Osteocyte (in vitro differentiated cells): ENCODE measurements at regions not wholly inside any gene's neighbourhood (a gene's known extent, or its start where the extent isn't known, plus 50 kb on each side); places are given as distances from the start of the nearest gene placed in this dataset.
A peak's percentile ranks its signal among the peaks of the same experiment; 100 is the strongest.

Experiments used
- DNase-seq: peaks from one replicate; pipeline ENCODE4 v3.0.0; 2021; ENCODE audit warnings: mixed read lengths; ENCODE audit not compliant: unreplicated experiment; ENCODE audit errors: extremely low spot score
- H3K27ac Mint-ChIP-seq: one replicate; pipeline ENCODE4 v1.8.0; 2021; ENCODE audit warnings: mild to moderate bottlenecking, mixed read lengths; ENCODE audit not compliant: unreplicated experiment
- H3K27me3 Mint-ChIP-seq: one replicate; pipeline ENCODE4 v1.8.0; 2021; ENCODE audit warnings: mixed read lengths; ENCODE audit not compliant: unreplicated experiment
- H3K36me3 Mint-ChIP-seq: one replicate; pipeline ENCODE4 v1.8.0; 2021; ENCODE audit warnings: mixed read lengths; ENCODE audit not compliant: unreplicated experiment
- H3K4me1 Mint-ChIP-seq: one replicate; pipeline ENCODE4 v1.8.0; 2021; ENCODE audit warnings: mixed read lengths; ENCODE audit not compliant: unreplicated experiment
- H3K4me3 Mint-ChIP-seq: one replicate; pipeline ENCODE4 v1.8.0; 2021; ENCODE audit warnings: mild to moderate bottlenecking, moderate library complexity, mixed read lengths; ENCODE audit not compliant: unreplicated experiment
- H3K9me3 Mint-ChIP-seq: one replicate; pipeline ENCODE4 v1.8.0; 2021; ENCODE audit warnings: mixed read lengths; ENCODE audit not compliant: unreplicated experiment
- CTCF ChIP-seq: fragments of 200-600 bp; sonication (generic); IDR thresholded peaks from 2 replicates; pipeline ENCODE4 v1.5.0; 2021; ENCODE audit warnings: antibody characterized with exemption, mild to moderate bottlenecking, moderate library complexity

GRCh38 chr5:53416144-53416738 lies 64.2 kb upstream of the FST start:
- H3K36me3 Mint-ChIP-seq: no peaks in the 10 kb centered on the region
- no peak for DNase-seq
- no peak overlapping the region for H3K4me3 Mint-ChIP-seq
- H3K27ac Mint-ChIP-seq: no peak overlapping the region
- H3K4me1 Mint-ChIP-seq: peaks cover 26% of the 10 kb centered on the region
- H3K27me3 Mint-ChIP-seq: no peaks in the 10 kb centered on the region
- TF ChIP-seq CTCF: no peak
- peaks cover 6% of the 10 kb centered on the region for H3K9me3 Mint-ChIP-seq

- no peaks in the 10 kb centered on the region for H3K27me3 Mint-ChIP-seq
- no peak for DNase-seq
- H3K4me1 Mint-ChIP-seq: peaks cover 25% of the 10 kb centered on the region
- peak overlapping the region; percentile 18 for H3K4me3 Mint-ChIP-seq
- H3K36me3 Mint-ChIP-seq: no peaks in the 10 kb centered on the region
- TF ChIP-seq CTCF: no peak
- H3K9me3 Mint-ChIP-seq: peaks cover 6% of the 10 kb centered on the region
- H3K27ac Mint-ChIP-seq: peak overlapping the region; percentile 48
Measured at GRCh38 chr5:53418409-53418808, 62.0 kb upstream of the FST start.

- Mint-ChIP-seq H3K4me1 (peaks cover 28% of the 10 kb centered on the region), H3K36me3 (no peaks in the 10 kb centered on the region), H3K4me3 (no peak overlapping the region), H3K27ac (peak overlapping the region; percentile 48), H3K27me3 (no peaks in the 10 kb centered on the region), H3K9me3 (peaks cover 6% of the 10 kb centered on the region)
- no peak for DNase-seq
- TF ChIP-seq CTCF: no peak
Measured at GRCh38 chr5:53418826-53419658, 61.4 kb upstream of the FST start.

- H3K36me3 Mint-ChIP-seq: no peaks in the 10 kb centered on the region
- no peak for TF ChIP-seq CTCF
- no peaks in the 10 kb centered on the region for H3K27me3 Mint-ChIP-seq
- no peak overlapping the region for H3K27ac Mint-ChIP-seq
- no peak overlapping the region for H3K4me3 Mint-ChIP-seq
- DNase-seq: no peak
- H3K9me3 Mint-ChIP-seq: peaks cover 3% of the 10 kb centered on the region
- peaks cover 42% of the 10 kb centered on the region for H3K4me1 Mint-ChIP-seq
Measured at GRCh38 chr5:53422539-53422938, 57.9 kb upstream of the FST start.

GRCh38 chr5:53423724-53424123 lies 56.7 kb upstream of the FST start:
- TF ChIP-seq CTCF: no peak
- no peak for DNase-seq
- H3K4me3 Mint-ChIP-seq: no peak overlapping the region
- H3K27me3 Mint-ChIP-seq: no peaks in the 10 kb centered on the region
- no peaks in the 10 kb centered on the region for H3K36me3 Mint-ChIP-seq
- peaks cover 33% of the 10 kb centered on the region for H3K4me1 Mint-ChIP-seq
- H3K9me3 Mint-ChIP-seq: no peaks in the 10 kb centered on the region
- no peak overlapping the region for H3K27ac Mint-ChIP-seq
